Muscle of leg (tissue), 3 donors: ENCODE measurements at regions not wholly inside any gene's neighbourhood (a gene's known extent, or its start where the extent isn't known, plus 50 kb on each side); places are given as distances from the start of the nearest gene placed in this dataset.
"Not testable (repeated sequence)": the region's sequence is repeated elsewhere in the genome, so short reads cannot be mapped to it uniquely, and the experiment has no call there.

Source experiments
- DNase-seq: peaks from one replicate; pipeline ENCODE4 v3.0.0; 2013
- H3K27ac ChIP-seq: one replicate; pipeline ENCODE4 v1.5.1; 2013; ENCODE audit warnings: mild to moderate bottlenecking, low read length, control low read depth
- H3K27me3 ChIP-seq: one replicate; pipeline ENCODE4 v1.6.1; 2013; ENCODE audit warnings: low read length; ENCODE audit not compliant: control insufficient read depth, insufficient read depth
- H3K36me3 ChIP-seq: one replicate; pipeline ENCODE4 v1.6.1; 2013; ENCODE audit warnings: low read length; ENCODE audit not compliant: control insufficient read depth, insufficient read depth
- H3K4me1 ChIP-seq: one replicate; pipeline ENCODE4 v1.6.1; 2013; ENCODE audit warnings: low read length; ENCODE audit not compliant: control insufficient read depth, insufficient read depth
- H3K4me3 ChIP-seq: one replicate; pipeline ENCODE4 v1.5.1; 2013; ENCODE audit warnings: low read length, control low read depth
- H3K9me3 ChIP-seq: replicated peaks from 2 replicates; pipeline ENCODE4 v1.6.1; 2013; ENCODE audit warnings: low read depth, low read length; ENCODE audit not compliant: control insufficient read depth
- WGBS: methylation state at CpG from one replicate; pipeline ENCODE4 v1.1.5; 2013; ENCODE audit warnings: missing lambda C conversion rate; ENCODE audit not compliant: insufficient coverage; 5-methylcytosine and 5-hydroxymethylcytosine counted together

- Histone ChIP-seq H3K36me3 (no peaks in the 10 kb centered on the region), H3K9me3 (peaks cover 31% of the 10 kb centered on the region), H3K27ac (no peak overlapping the region), H3K27me3 (no peaks in the 10 kb centered on the region), H3K4me1 (no peaks in the 10 kb centered on the region), H3K4me3 (no peak overlapping the region)
- 91% methylated on average over 5 of the region's 10 CpGs for WGBS
- DNase-seq = no peak
These were observed 105.3 kb upstream of the C2CD4B start for GRCh38 chr15:62270216-62270921.

- DNase-seq = no peak
- H3K9me3 ChIP-seq = peaks cover 29% of the 10 kb centered on the region
- WGBS = no CpG with 5 or more reads among the region's 1 CpG
- no peaks in the 10 kb centered on the region for H3K4me1 ChIP-seq
- no peaks in the 10 kb centered on the region for H3K36me3 ChIP-seq
- H3K27ac ChIP-seq = no peak overlapping the region
- no peak overlapping the region for H3K4me3 ChIP-seq
- no peaks in the 10 kb centered on the region for H3K27me3 ChIP-seq
These were observed 107.2 kb upstream of the C2CD4B start for GRCh38 chr15:62272290-62272689.

GRCh38 chr15:62275831-62276230, 110.7 kb upstream of the C2CD4B start:
- Histone ChIP-seq H3K27me3 (no peaks in the 10 kb centered on the region), H3K36me3 (no peaks in the 10 kb centered on the region), H3K4me1 (no peaks in the 10 kb centered on the region), H3K4me3 (no peak overlapping the region), H3K27ac (no peak overlapping the region), H3K9me3 (peaks cover 4% of the 10 kb centered on the region)
- 76% methylated on average over 6 of the region's 7 CpGs for WGBS
- no peak for DNase-seq

GRCh38 chr15:62277816-62278394, 112.8 kb upstream of the C2CD4B start:
- no peaks in the 10 kb centered on the region for H3K36me3 ChIP-seq
- whole genome bisulfite sequencing = no CpG with 5 or more reads among the region's 2 CpGs
- H3K27ac ChIP-seq = no peak overlapping the region
- no peaks in the 10 kb centered on the region for H3K4me1 ChIP-seq
- no peak overlapping the region for H3K4me3 ChIP-seq
- H3K9me3 ChIP-seq = no peaks in the 10 kb centered on the region
- peak; percentile 3 for DNase-seq
- H3K27me3 ChIP-seq = no peaks in the 10 kb centered on the region

GRCh38 chr15:62278534-62278933, 113.4 kb upstream of the C2CD4B start:
- Histone ChIP-seq H3K4me1 (no peaks in the 10 kb centered on the region), H3K27me3 (no peaks in the 10 kb centered on the region), H3K4me3 (no peak overlapping the region), H3K9me3 (no peaks in the 10 kb centered on the region), H3K27ac (no peak overlapping the region), H3K36me3 (no peaks in the 10 kb centered on the region)
- WGBS = 49% methylated on average over 4 of the region's 4 CpGs
- no peak for DNase-seq

- H3K36me3 ChIP-seq = no peaks in the 10 kb centered on the region
- no peaks in the 10 kb centered on the region for H3K9me3 ChIP-seq
- H3K4me1 ChIP-seq = no peaks in the 10 kb centered on the region
- no peak overlapping the region for H3K27ac ChIP-seq
- no CpG with 5 or more reads among the region's 5 CpGs for WGBS
- DNase-seq = no peak
- no peak overlapping the region for H3K4me3 ChIP-seq
- H3K27me3 ChIP-seq = no peaks in the 10 kb centered on the region
These were observed 114.0 kb upstream of the C2CD4B start for GRCh38 chr15:62279041-62279440.

GRCh38 chr15:62280625-62281024, 115.5 kb upstream of the C2CD4B start:
- Histone ChIP-seq H3K36me3 (no peaks in the 10 kb centered on the region), H3K27me3 (no peaks in the 10 kb centered on the region), H3K4me3 (no peak overlapping the region), H3K9me3 (no peaks in the 10 kb centered on the region), H3K4me1 (no peaks in the 10 kb centered on the region), H3K27ac (no peak overlapping the region)
- no peak for DNase-seq
- no CpG with 5 or more reads among the region's 5 CpGs for WGBS

GRCh38 chr15:62281801-62282200, 116.7 kb upstream of the C2CD4B start:
- H3K4me1 ChIP-seq, DNase-seq, H3K27ac ChIP-seq, H3K9me3 ChIP-seq, H3K27me3 ChIP-seq, H3K4me3 ChIP-seq, H3K36me3 ChIP-seq: not testable (repeated sequence)
- WGBS = 87% methylated on average over 2 of the region's 8 CpGs

GRCh38 chr15:62287066-62287857, 122.2 kb upstream of the C2CD4B start:
- Histone ChIP-seq H3K4me3 (no peak overlapping the region), H3K36me3 (no peaks in the 10 kb centered on the region), H3K27ac (no peak overlapping the region), H3K27me3 (peaks cover 6% of the 10 kb centered on the region), H3K4me1 (no peaks in the 10 kb centered on the region), H3K9me3 (no peaks in the 10 kb centered on the region)
- no peak for DNase-seq
- WGBS = no CpG with 5 or more reads among the region's 4 CpGs

GRCh38 chr15:62288361-62289017, 123.4 kb upstream of the C2CD4B start:
- WGBS = no CpG with 5 or more reads among the region's 6 CpGs
- no peak overlapping the region for H3K27ac ChIP-seq
- no peaks in the 10 kb centered on the region for H3K4me1 ChIP-seq
- H3K9me3 ChIP-seq = no peaks in the 10 kb centered on the region
- H3K27me3 ChIP-seq = peaks cover 6% of the 10 kb centered on the region
- H3K36me3 ChIP-seq = no peaks in the 10 kb centered on the region
- H3K4me3 ChIP-seq = no peak overlapping the region
- no peak for DNase-seq
